Gastrocnemius medialis (tissue), 4 donors: ENCODE measurements at regions not wholly inside any gene's neighbourhood (a gene's known extent, or its start where the extent isn't known, plus 50 kb on each side); places are given as distances from the start of the nearest gene placed in this dataset.

Experiments used
- ATAC-seq, 2 donors: fragments of 150-250 bp; one replicate each; pipeline ENCODE4 v1.9.1; 2016
- DNase-seq, 2 donors: peaks; one replicate each; pipeline ENCODE4 v3.0.0-alpha.2; 2019
- H3K27ac ChIP-seq, 4 donors: fragments of 200-600 bp; sonication (generic); 1 replicate in 1 of 4; 2 replicates in 3 of 4; pipeline ENCODE4 v1.5.1; 2016 to 2018; ENCODE audit warnings: mild to moderate bottlenecking in 2 of 4, moderate library complexity in 1 of 4
- H3K27me3 ChIP-seq, 3 donors: fragments of 200-600 bp; sonication (generic) in 2 of 3; 1 replicate in 1 of 3; 2 replicates in 2 of 3; pipeline versions ENCODE4 v1.5.1 to v1.6.0; 2016 to 2019; ENCODE audit warnings: mild to moderate bottlenecking in 1 of 3, moderate library complexity in 1 of 3
- H3K36me3 ChIP-seq, 2 donors: fragments of 200-600 bp; sonication (generic) in 1 of 2; one replicate each; pipeline ENCODE4 v1.5.1; 2017 to 2018
- H3K4me1 ChIP-seq, 2 donors: fragments of 200-600 bp; sonication (generic) in 1 of 2; one replicate each; pipeline ENCODE4 v1.5.1; 2016 to 2017; ENCODE audit warnings: mild to moderate bottlenecking in 2 of 2
- H3K4me3 ChIP-seq, 4 donors: fragments of 200-600 bp; sonication (generic) in 3 of 4; 1 replicate in 1 of 4; 2 replicates in 3 of 4; pipeline ENCODE4 v1.5.1; 2016 to 2019; ENCODE audit warnings: mild to moderate bottlenecking in 2 of 4
- H3K9me3 ChIP-seq, 3 donors: fragments of 200-600 bp; sonication (generic) in 2 of 3; 1 replicate in 1 of 3; 2 replicates in 2 of 3; pipeline ENCODE4 v1.5.1; 2016 to 2019
- POLR2A ChIP-seq, 2 donors: fragments of 450-650 bp; IDR thresholded peaks; one replicate each; pipeline ENCODE4 v1.6.1; 2017; ENCODE audit warnings: antibody characterized with exemption in 2 of 2, mild to moderate bottlenecking in 2 of 2, moderate library complexity in 2 of 2
- in situ Hi-C, 4 donors: fragments of 200-750 bp; cut with MboI; loops; one replicate each; pipeline versions ENCODE4 v1.15.0 to v1.8.0; 2017; ENCODE audit warnings: low sequenced_read_pairs in 4 of 4
- intact Hi-C: fragments of 100-400 bp; cut with DNase I; formaldehyde crosslinking; loops from one replicate; pipeline ENCODE4 v1.15.1; 2023; ENCODE audit warnings: low total_unique reads
- TF ChIP-seq, protein P1 (sequence below), 5 experiments: fragments of 450-650 bp in 3 of 5; fragments of 200-600 bp in 2 of 5; sonication (generic) in 2 of 5; IDR thresholded peaks in 4 of 5; conservative IDR thresholded peaks in 1 of 5; 1 replicate in 4 of 5; 2 replicates in 1 of 5; pipeline ENCODE4 v1.5.1; 2016 to 2019; ENCODE audit warnings: antibody characterized with exemption in 5 of 5, mild to moderate bottlenecking in 3 of 5, moderate library complexity in 3 of 5

DNA sequence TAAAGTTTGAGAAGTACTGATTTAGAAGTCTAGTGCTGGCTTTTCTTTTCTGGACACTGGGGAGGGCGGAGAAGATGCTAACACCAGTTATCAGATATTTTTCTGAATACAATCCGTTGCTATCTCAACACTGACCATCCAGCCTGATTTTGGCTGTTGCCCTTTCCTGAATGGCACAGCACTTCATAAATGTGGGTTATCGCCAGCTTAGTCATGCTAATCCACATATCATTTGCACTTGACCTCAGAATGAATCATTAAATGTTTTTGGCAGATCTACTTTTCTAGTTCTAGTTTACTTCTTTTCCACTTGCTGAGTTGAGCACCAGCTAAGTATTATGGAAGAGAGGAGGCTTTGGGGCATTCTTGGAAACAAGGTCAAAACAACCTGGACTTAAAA, 60.8 kb upstream of the ESX1 start:
- Histone ChIP-seq H3K4me3 (no peak overlapping the region), H3K9me3 (no peaks in the 10 kb centered on the region), H3K4me1 (no peaks in the 10 kb centered on the region), H3K27ac (no peak overlapping the region), H3K27me3 (no peaks in the 10 kb centered on the region), H3K36me3 (no peaks in the 10 kb centered on the region)
- in situ Hi-C loops (no loop called here), intact Hi-C loops (no loop called here)
- ATAC-seq (no peak), DNase-seq (no peak)
- TF ChIP-seq, protein P1, sequence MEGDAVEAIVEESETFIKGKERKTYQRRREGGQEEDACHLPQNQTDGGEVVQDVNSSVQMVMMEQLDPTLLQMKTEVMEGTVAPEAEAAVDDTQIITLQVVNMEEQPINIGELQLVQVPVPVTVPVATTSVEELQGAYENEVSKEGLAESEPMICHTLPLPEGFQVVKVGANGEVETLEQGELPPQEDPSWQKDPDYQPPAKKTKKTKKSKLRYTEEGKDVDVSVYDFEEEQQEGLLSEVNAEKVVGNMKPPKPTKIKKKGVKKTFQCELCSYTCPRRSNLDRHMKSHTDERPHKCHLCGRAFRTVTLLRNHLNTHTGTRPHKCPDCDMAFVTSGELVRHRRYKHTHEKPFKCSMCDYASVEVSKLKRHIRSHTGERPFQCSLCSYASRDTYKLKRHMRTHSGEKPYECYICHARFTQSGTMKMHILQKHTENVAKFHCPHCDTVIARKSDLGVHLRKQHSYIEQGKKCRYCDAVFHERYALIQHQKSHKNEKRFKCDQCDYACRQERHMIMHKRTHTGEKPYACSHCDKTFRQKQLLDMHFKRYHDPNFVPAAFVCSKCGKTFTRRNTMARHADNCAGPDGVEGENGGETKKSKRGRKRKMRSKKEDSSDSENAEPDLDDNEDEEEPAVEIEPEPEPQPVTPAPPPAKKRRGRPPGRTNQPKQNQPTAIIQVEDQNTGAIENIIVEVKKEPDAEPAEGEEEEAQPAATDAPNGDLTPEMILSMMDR (IDR thresholded peaks at IDR 0.05 in 4 of 5, conservative IDR thresholded peaks at IDR 0.05 in 1 of 5) = no peak
- TF ChIP-seq POLR2A (IDR thresholded peaks at IDR 0.05) = no peak

DNA sequence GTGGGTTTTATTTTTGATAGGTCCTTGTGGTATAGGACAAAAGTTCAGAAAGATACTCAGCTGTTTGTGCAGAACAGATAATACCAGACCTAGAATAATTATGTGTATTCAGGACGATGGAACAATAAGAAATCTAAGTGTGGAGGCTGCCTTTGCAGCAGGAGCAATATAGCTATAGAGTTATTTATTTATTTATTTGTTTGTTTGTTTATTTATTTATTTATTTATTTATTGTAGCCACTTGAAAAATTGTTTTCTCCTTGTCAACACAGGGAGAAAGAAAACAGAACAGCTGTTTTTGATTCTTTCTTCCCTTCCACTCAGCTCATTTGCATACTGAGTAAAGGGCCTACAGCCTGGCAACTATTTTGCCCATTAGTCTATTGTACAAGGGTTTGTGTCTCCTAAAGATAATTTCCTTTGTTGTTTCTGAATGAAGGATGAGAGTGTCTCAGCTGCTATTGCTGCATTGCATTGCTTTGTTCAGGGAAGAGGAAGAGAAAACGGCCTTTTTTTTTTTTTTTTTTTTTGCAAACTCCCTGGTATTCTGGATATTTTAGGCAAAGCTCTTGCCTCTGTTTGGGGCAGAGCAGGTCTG, 56.0 kb upstream of the ESX1 start:
- H3K9me3 ChIP-seq = no peaks in the 10 kb centered on the region
- intact Hi-C loops (no loop called here), in situ Hi-C loops (no loop called here)
- H3K4me1 ChIP-seq = no peaks in the 10 kb centered on the region
- no peak overlapping the region for H3K4me3 ChIP-seq
- H3K36me3 ChIP-seq = no peaks in the 10 kb centered on the region
- no peak for ATAC-seq
- no peak overlapping the region for H3K27ac ChIP-seq
- TF ChIP-seq POLR2A (IDR thresholded peaks at IDR 0.05) = no peak
- TF ChIP-seq, protein P1 (IDR thresholded peaks at IDR 0.05 in 4 of 5, conservative IDR thresholded peaks at IDR 0.05 in 1 of 5) = no peak
- DNase-seq = no peak
- H3K27me3 ChIP-seq = no peaks in the 10 kb centered on the region

DNA sequence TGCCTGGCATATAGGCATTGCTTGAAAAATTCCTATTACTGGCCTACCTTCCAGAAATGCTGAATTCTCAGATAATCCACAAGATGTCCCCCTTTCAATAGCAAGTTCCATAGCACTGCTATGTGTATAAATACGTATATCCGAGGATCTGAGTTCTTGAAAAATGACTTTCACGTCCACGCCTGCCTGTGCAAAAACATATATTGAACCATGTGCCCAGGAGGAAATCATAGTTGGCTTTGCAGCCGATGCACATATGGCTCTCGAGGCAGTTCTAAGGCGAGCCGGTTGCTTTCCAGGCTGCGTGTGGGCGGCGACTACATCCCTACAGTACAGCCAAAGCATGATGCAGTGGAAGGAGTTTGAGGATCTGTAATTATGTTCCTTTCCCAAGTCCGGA, 55.4 kb upstream of the ESX1 start:
- Histone ChIP-seq H3K9me3 (no peaks in the 10 kb centered on the region), H3K36me3 (no peaks in the 10 kb centered on the region), H3K4me1 (no peaks in the 10 kb centered on the region), H3K27ac (no peak overlapping the region), H3K27me3 (no peaks in the 10 kb centered on the region), H3K4me3 (no peak overlapping the region)
- DNase-seq (no peak), ATAC-seq (no peak)
- in situ Hi-C loops (no loop called here), intact Hi-C loops (no loop called here)
- TF ChIP-seq, protein P1 (IDR thresholded peaks at IDR 0.05 in 4 of 5, conservative IDR thresholded peaks at IDR 0.05 in 1 of 5) = no peak
- no peak for TF ChIP-seq POLR2A (IDR thresholded peaks at IDR 0.05)

DNA sequence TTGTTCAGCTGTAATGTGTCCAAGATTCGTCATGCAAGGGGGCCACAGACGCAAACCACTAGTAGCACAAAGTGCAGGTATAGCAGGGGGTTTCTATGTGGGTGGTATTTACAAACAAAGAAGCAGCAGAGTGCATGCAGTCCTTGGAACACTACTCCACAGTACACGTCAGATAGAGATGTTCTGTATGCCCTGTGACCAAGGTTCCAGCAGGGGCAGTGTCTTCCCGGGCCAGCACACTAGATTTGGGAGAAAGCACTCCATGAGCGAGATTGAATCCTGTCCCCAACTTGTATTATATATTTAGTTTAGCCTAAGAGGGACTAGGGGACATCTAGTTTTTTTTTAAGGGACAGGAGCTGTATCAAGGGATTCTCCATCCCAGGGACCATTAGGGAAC, 54.4 kb upstream of the ESX1 start:
- DNase-seq (no peak), ATAC-seq (no peak)
- H3K9me3 ChIP-seq = no peaks in the 10 kb centered on the region
- no peak overlapping the region for H3K27ac ChIP-seq
- H3K27me3 ChIP-seq = no peaks in the 10 kb centered on the region
- H3K4me1 ChIP-seq = no peaks in the 10 kb centered on the region
- intact Hi-C loops (no loop called here), in situ Hi-C loops (no loop called here)
- no peaks in the 10 kb centered on the region for H3K36me3 ChIP-seq
- H3K4me3 ChIP-seq = no peak overlapping the region
- TF ChIP-seq, protein P1 (IDR thresholded peaks at IDR 0.05 in 4 of 5, conservative IDR thresholded peaks at IDR 0.05 in 1 of 5) = no peak
- no peak for TF ChIP-seq POLR2A (IDR thresholded peaks at IDR 0.05)

DNA sequence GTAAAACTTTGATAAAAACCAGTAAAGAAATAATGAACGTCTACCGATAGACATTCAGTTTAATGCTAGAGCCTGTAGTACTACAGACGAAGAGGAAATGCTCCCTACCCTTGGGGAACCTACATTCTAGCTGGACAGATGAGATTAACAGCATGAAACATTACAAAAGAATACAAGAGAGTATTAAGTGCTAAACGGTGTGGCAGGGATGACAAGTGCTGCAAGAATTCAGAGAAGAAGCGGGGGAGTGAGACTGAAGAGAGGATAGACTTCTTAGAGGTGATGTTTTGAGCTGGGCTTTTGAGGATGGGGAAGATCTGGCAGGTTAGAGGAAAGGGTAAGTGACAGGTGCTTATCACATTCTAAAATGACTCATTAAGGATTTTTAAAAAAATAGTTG, 52.6 kb upstream of the ESX1 start:
- H3K4me3 ChIP-seq = no peak overlapping the region
- in situ Hi-C loops = no loop called here
- no peak for ATAC-seq
- intact Hi-C loops = no loop called here
- H3K36me3 ChIP-seq = no peaks in the 10 kb centered on the region
- DNase-seq = no peak
- H3K27ac ChIP-seq = no peak overlapping the region
- H3K9me3 ChIP-seq = no peaks in the 10 kb centered on the region
- TF ChIP-seq POLR2A (IDR thresholded peaks at IDR 0.05) = no peak
- TF ChIP-seq, protein P1 (IDR thresholded peaks at IDR 0.05 in 4 of 5, conservative IDR thresholded peaks at IDR 0.05 in 1 of 5) = no peak
- no peaks in the 10 kb centered on the region for H3K4me1 ChIP-seq
- no peaks in the 10 kb centered on the region for H3K27me3 ChIP-seq
